ENCODE measurements at regions not wholly inside any gene's neighbourhood (a gene's known extent, or its start where the extent isn't known, plus 50 kb on each side); places are given as distances from the start of the nearest gene placed in this dataset.

DNA sequence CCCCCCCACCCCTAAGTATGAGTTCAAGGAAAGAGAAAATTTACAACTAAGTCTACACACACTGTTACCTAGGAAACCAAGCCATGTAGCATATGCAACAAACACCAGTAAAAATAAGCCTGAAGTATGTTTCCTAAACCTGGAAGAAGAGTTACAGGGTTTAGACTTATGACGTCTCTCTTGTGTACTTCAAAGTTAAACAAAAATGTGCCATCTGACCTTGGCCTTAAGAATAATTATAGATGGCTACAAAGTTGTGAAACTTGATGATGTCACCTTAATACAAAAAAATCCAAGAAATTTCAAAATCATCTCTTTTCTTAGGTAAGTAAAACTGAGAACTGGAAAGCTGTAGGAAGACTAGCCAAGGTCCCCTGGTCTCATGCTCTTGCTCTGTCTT is 297.6 kb upstream of the NRXN1 start:
- no peaks in the 10 kb centered on the region for H3K9me3 ChIP-seq
- intact Hi-C loops (cut with DNase I) = no loop called here
- H3K27me3 ChIP-seq (ENCODE audit: insufficient read depth in 3 of 3, low read length in 2 of 3) = no peaks in the 10 kb centered on the region
- no peaks in the 10 kb centered on the region for H3K36me3 ChIP-seq (ENCODE audit: insufficient read depth in 1 of 2, low read depth in 1 of 2)
- 42 to 48% (median 47%) methylated on average over 1 of the region's 1 CpG for WGBS, 3 donors
- H3K27ac ChIP-seq = no peak overlapping the region
- DNase-seq (no peak), ATAC-seq (no peak)
- no peak overlapping the region for H3K4me3 ChIP-seq
- H3K4me1 ChIP-seq = no peaks in the 10 kb centered on the region
- TF ChIP-seq, protein P1, sequence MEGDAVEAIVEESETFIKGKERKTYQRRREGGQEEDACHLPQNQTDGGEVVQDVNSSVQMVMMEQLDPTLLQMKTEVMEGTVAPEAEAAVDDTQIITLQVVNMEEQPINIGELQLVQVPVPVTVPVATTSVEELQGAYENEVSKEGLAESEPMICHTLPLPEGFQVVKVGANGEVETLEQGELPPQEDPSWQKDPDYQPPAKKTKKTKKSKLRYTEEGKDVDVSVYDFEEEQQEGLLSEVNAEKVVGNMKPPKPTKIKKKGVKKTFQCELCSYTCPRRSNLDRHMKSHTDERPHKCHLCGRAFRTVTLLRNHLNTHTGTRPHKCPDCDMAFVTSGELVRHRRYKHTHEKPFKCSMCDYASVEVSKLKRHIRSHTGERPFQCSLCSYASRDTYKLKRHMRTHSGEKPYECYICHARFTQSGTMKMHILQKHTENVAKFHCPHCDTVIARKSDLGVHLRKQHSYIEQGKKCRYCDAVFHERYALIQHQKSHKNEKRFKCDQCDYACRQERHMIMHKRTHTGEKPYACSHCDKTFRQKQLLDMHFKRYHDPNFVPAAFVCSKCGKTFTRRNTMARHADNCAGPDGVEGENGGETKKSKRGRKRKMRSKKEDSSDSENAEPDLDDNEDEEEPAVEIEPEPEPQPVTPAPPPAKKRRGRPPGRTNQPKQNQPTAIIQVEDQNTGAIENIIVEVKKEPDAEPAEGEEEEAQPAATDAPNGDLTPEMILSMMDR (IDR thresholded peaks at IDR 0.05) = no peak

DNA sequence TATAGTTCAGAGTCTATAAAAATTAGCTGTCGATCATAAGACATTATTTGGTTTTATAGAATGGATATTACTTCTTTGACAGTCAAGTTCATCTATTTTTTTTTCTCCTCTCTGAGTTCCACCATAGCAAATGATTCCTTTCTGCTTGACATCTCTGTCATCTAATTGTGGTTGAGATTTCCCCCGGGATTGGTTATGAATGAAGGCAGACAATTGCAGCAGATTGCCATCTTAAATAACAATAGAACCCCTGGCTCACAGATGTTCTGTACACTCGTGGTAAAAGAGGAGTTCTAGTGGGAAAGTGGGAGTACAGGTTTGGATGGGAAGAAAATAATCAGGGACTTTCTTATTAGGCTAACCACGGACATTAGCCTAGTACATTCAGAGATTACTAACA is 292.1 kb upstream of the NRXN1 start:
- no peaks in the 10 kb centered on the region for H3K4me1 ChIP-seq
- no peaks in the 10 kb centered on the region for H3K27me3 ChIP-seq (ENCODE audit: insufficient read depth in 3 of 3, low read length in 2 of 3)
- intact Hi-C loops (cut with DNase I) = no loop called here
- DNase-seq (no peak), ATAC-seq (no peak)
- H3K4me3 ChIP-seq = no peak overlapping the region
- no peaks in the 10 kb centered on the region for H3K9me3 ChIP-seq
- no peaks in the 10 kb centered on the region for H3K36me3 ChIP-seq (ENCODE audit: insufficient read depth in 1 of 2, low read depth in 1 of 2)
- no peak overlapping the region for H3K27ac ChIP-seq
- TF ChIP-seq, protein P1 (IDR thresholded peaks at IDR 0.05) = no peak
- 67 to 76% (median 69%) methylated on average over 4 of the region's 4 CpGs for WGBS, 3 donors

GRCh38 chr2:51322613-51323012 is 290.7 kb upstream of the NRXN1 start:
- Histone ChIP-seq H3K36me3 (ENCODE audit: insufficient read depth in 1 of 2, low read depth in 1 of 2) (no peaks in the 10 kb centered on the region), H3K4me1 (no peaks in the 10 kb centered on the region), H3K9me3 (no peaks in the 10 kb centered on the region), H3K27me3 (ENCODE audit: insufficient read depth in 3 of 3, low read length in 2 of 3) (no peaks in the 10 kb centered on the region), H3K4me3 (no peak overlapping the region), H3K27ac (no peak overlapping the region)
- no peak for ATAC-seq
- TF ChIP-seq, protein P1 (IDR thresholded peaks at IDR 0.05) = no peak
- 27 to 58% (median 33%) methylated on average over 1 of the region's 1 CpG for WGBS, 3 donors
- intact Hi-C loops (cut with DNase I) = no loop called here
- no peak for DNase-seq

GRCh38 chr2:51304311-51304710 is 272.4 kb upstream of the NRXN1 start:
- WGBS, 3 donors = 14 to 25% (median 18%) methylated on average over 1 of the region's 1 CpG
- Histone ChIP-seq H3K4me3 (no peak overlapping the region), H3K4me1 (no peaks in the 10 kb centered on the region), H3K27me3 (ENCODE audit: insufficient read depth in 3 of 3, low read length in 2 of 3) (no peaks in the 10 kb centered on the region), H3K27ac (no peak overlapping the region), H3K9me3 (no peaks in the 10 kb centered on the region), H3K36me3 (ENCODE audit: insufficient read depth in 1 of 2, low read depth in 1 of 2) (no peaks in the 10 kb centered on the region)
- intact Hi-C loops (cut with DNase I) = no loop called here
- DNase-seq (no peak), ATAC-seq (no peak)
- TF ChIP-seq, protein P1 (IDR thresholded peaks at IDR 0.05) = no peak

DNA sequence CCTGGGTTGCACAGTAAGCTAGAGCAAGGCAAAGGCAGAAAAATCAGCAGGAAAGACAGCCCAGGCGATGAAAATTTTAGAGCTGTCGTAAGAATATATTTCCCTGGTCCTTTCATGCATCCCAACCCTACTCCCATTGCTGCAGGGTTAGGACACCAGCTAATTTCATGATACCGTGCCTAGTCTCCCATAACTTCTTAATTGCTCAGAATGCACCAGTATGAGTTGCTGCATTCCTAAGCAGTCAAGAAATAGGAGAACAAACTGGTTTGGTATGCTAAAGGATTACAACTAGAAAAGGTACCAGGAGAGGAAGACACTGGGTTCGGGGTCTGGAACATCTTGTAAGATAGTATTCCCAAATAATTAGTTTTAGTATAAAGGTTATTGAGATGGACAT is 269.4 kb upstream of the NRXN1 start:
- H3K27me3 ChIP-seq (ENCODE audit: insufficient read depth in 3 of 3, low read length in 2 of 3) = no peaks in the 10 kb centered on the region
- intact Hi-C loops (cut with DNase I) = no loop called here
- 79 to 81% (median 81%) methylated on average over 4 of the region's 4 CpGs for WGBS, 3 donors
- H3K27ac ChIP-seq = no peak overlapping the region
- TF ChIP-seq, protein P1 (IDR thresholded peaks at IDR 0.05) = no peak
- ATAC-seq (no peak), DNase-seq (no peak)
- H3K36me3 ChIP-seq (ENCODE audit: insufficient read depth in 1 of 2, low read depth in 1 of 2) = no peaks in the 10 kb centered on the region
- H3K4me1 ChIP-seq = no peaks in the 10 kb centered on the region
- no peaks in the 10 kb centered on the region for H3K9me3 ChIP-seq
- H3K4me3 ChIP-seq = no peak overlapping the region

Measured in psoas muscle (tissue), 7 donors.